B cell (primary cell): ENCODE measurements at regions not wholly inside any gene's neighbourhood (a gene's known extent, or its start where the extent isn't known, plus 50 kb on each side); places are given as distances from the start of the nearest gene placed in this dataset.

ENCODE experiments used
- ATAC-seq: fragments of 200-7000 bp; cut with Tn5 transposase; one replicate; pipeline ENCODE4 v1.10.0; 2021; ENCODE audit warnings: low read depth, mild to moderate bottlenecking, moderate number of reproducible peaks, moderate library complexity
- CTCF ChIA-PET: fragments of 350-600 bp; sonication (Branson Sonifier 250); formaldehyde crosslinking; loops from one replicate; lab custom pipeline; 2021; ENCODE audit warnings: antibody characterized with exemption, inconsistent platforms; lab: Charles Lee
- POLR2A ChIA-PET: fragments of 350-600 bp; sonication (Branson Sonifier 250); formaldehyde crosslinking; loops from one replicate; lab custom pipeline; 2021; ENCODE audit warnings: antibody characterized with exemption; lab: Charles Lee
- DNase-seq: peaks from one replicate; pipeline ENCODE4 v3.0.0; 2013
- H2AFZ ChIP-seq: 2 replicates; pipeline ENCODE4 v1.6.1; 2012; ENCODE audit warnings: mild to moderate bottlenecking, low read depth, low read length; ENCODE audit not compliant: insufficient read depth, poor library complexity, severe bottlenecking
- H3K27ac ChIP-seq, 2 donors: 1 replicate in 1 of 2; 2 replicates in 1 of 2; pipeline ENCODE4 v1.5.1; 2012 to 2013; ENCODE audit warnings: low read length in 2 of 2, mild to moderate bottlenecking in 2 of 2, moderate library complexity in 1 of 2
- H3K27me3 ChIP-seq, 4 experiments: fragments of 200-600 bp in 1 of 4; sonication (generic) in 1 of 4; replicated peaks in 1 of 4; 1 replicate in 2 of 4; 2 replicates in 2 of 4; pipeline versions ENCODE4 v1.6.1 to v1.7.0; 2013 to 2016; ENCODE audit warnings: low read length in 3 of 4, mild to moderate bottlenecking in 2 of 4, mixed read lengths in 1 of 4, moderate library complexity in 1 of 4; ENCODE audit not compliant: insufficient read depth in 4 of 4, control insufficient read depth in 3 of 4; ENCODE audit errors: control extremely low read depth in 1 of 4
- H3K36me3 ChIP-seq, 2 experiments: replicated peaks in 1 of 2; 1 replicate in 1 of 2; 2 replicates in 1 of 2; pipeline versions ENCODE4 v1.6.1 to v1.7.1; 2013; ENCODE audit warnings: low read length in 1 of 2; ENCODE audit not compliant: insufficient read depth in 2 of 2, control insufficient read depth in 1 of 2; ENCODE audit errors: control extremely low read depth in 1 of 2, extremely low read depth in 1 of 2
- H3K4me1 ChIP-seq, 2 donors: fragments of 200-600 bp in 1 of 2; sonication (generic) in 1 of 2; 1 replicate in 1 of 2; 2 replicates in 1 of 2; pipeline versions ENCODE4 v1.5.1 to v1.6.1; 2013 to 2017; ENCODE audit warnings: low read length in 2 of 2; ENCODE audit not compliant: control insufficient read depth in 2 of 2, insufficient read depth in 2 of 2
- H3K4me2 ChIP-seq: replicated peaks from 2 replicates; pipeline ENCODE3; 2012; ENCODE audit warnings: mild to moderate bottlenecking, low read depth, low read length; ENCODE audit not compliant: poor library complexity, severe bottlenecking
- H3K4me3 ChIP-seq, 5 experiments: fragments of 200-600 bp in 1 of 5; sonication (generic) in 1 of 5; 1 replicate in 3 of 5; 2 replicates in 2 of 5; pipeline versions ENCODE4 v1.5.1 to v1.7.0; 2011 to 2016; ENCODE audit warnings: low read length in 4 of 5, mild to moderate bottlenecking in 4 of 5, low read depth in 2 of 5, control low read depth in 1 of 5, moderate library complexity in 1 of 5; ENCODE audit not compliant: insufficient read depth in 1 of 5; ENCODE audit errors: control extremely low read depth in 1 of 5, extremely low read depth in 1 of 5
- H3K79me2 ChIP-seq: fragments of 200-600 bp; sonication (generic); one replicate; pipeline ENCODE4 v1.6.0; 2016; ENCODE audit warnings: low read length; ENCODE audit not compliant: control insufficient read depth, insufficient read depth
- H3K9ac ChIP-seq: fragments of 200-600 bp; sonication (generic); 2 replicates; pipeline ENCODE4 v1.6.1; 2017; ENCODE audit warnings: mild to moderate bottlenecking, low read length, moderate library complexity
- H3K9me3 ChIP-seq, 3 donors: one replicate each; pipeline versions ENCODE4 v1.6.1 to v1.7.1; 2013; ENCODE audit warnings: low read length in 2 of 3; ENCODE audit not compliant: control insufficient read depth in 2 of 3, insufficient read depth in 1 of 3; ENCODE audit errors: control extremely low read depth in 1 of 3
- H4K20me1 ChIP-seq: 2 replicates; pipeline ENCODE4 v1.6.0; 2012; ENCODE audit warnings: mild to moderate bottlenecking, low read length; ENCODE audit not compliant: insufficient read depth, control insufficient read depth, poor library complexity, severe bottlenecking
- H3K27ac Mint-ChIP-seq: one replicate; pipeline ENCODE4 v1.8.0; 2021; ENCODE audit warnings: mixed read lengths
- H3K27me3 Mint-ChIP-seq: one replicate; pipeline ENCODE4 v1.8.0; 2021; ENCODE audit warnings: mixed read lengths
- H3K4me1 Mint-ChIP-seq: one replicate; pipeline ENCODE4 v1.8.0; 2021; ENCODE audit warnings: mixed read lengths
- H3K4me3 Mint-ChIP-seq: one replicate; pipeline ENCODE4 v1.8.0; 2021; ENCODE audit warnings: mixed read lengths
- H3K9me3 Mint-ChIP-seq: one replicate; pipeline ENCODE4 v1.8.0; 2022; ENCODE audit warnings: mixed read lengths; ENCODE audit not compliant: insufficient read depth
- EZH2 ChIP-seq: IDR thresholded peaks from 2 replicates; pipeline ENCODE4 v1.6.1; 2012; ENCODE audit warnings: borderline replicate concordance, low read depth, mild to moderate bottlenecking, moderate library complexity, low read length; ENCODE audit not compliant: insufficient read depth, poor library complexity, severe bottlenecking
- WGBS: methylation state at CpG from one replicate; pipeline ENCODE4 v1.1.5; 2013; ENCODE audit warnings: missing lambda C conversion rate; ENCODE audit not compliant: insufficient coverage; 5-methylcytosine and 5-hydroxymethylcytosine counted together
- intact Hi-C: fragments of 100-400 bp; cut with micrococcal nuclease; formaldehyde crosslinking; loops from one replicate; pipeline ENCODE4 v1.10.0; 2022
- TF ChIP-seq, protein P1 (sequence below): fragments of 200-600 bp; IDR thresholded peaks from one replicate; pipeline ENCODE4 v1.8.0; 2022; ENCODE audit warnings: antibody characterized with exemption, mild to moderate bottlenecking

DNA sequence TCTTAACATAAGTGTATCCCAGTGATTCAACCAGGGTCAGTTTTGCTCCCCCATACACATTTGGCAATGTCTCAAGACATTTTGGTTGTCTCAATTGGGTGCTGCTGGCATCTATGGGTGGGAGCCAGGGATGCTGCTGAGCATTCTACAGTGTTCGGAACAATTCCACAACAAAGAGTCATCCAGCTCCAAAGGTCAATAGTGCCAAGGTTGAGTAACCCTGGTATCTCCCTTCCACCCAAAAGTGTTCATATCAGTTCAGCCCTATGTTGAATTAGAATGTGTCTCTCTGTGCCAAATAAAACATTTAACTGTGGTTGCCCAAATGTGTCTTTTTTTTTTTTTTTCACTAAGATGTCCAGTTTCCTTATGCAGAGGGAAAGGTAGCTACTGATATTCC lies 129.4 kb upstream of the RAI2 start:
- H4K20me1 ChIP-seq = no peaks in the 10 kb centered on the region
- ChIA-PET CTCF (no interaction called here), POLR2A (no interaction called here)
- ATAC-seq (no peak), DNase-seq (no peak)
- H3K36me3 ChIP-seq = no peaks in the 10 kb centered on the region
- no peak for TF ChIP-seq EZH2
- TF ChIP-seq, protein P1, sequence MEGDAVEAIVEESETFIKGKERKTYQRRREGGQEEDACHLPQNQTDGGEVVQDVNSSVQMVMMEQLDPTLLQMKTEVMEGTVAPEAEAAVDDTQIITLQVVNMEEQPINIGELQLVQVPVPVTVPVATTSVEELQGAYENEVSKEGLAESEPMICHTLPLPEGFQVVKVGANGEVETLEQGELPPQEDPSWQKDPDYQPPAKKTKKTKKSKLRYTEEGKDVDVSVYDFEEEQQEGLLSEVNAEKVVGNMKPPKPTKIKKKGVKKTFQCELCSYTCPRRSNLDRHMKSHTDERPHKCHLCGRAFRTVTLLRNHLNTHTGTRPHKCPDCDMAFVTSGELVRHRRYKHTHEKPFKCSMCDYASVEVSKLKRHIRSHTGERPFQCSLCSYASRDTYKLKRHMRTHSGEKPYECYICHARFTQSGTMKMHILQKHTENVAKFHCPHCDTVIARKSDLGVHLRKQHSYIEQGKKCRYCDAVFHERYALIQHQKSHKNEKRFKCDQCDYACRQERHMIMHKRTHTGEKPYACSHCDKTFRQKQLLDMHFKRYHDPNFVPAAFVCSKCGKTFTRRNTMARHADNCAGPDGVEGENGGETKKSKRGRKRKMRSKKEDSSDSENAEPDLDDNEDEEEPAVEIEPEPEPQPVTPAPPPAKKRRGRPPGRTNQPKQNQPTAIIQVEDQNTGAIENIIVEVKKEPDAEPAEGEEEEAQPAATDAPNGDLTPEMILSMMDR = no peak
- no peaks in the 10 kb centered on the region for H3K4me1 ChIP-seq
- Mint-ChIP-seq H3K4me3 (no peak overlapping the region), H3K9me3 (no peaks in the 10 kb centered on the region), H3K27ac (no peak overlapping the region), H3K4me1 (no peaks in the 10 kb centered on the region), H3K27me3 (no peaks in the 10 kb centered on the region)
- H3K27ac ChIP-seq = no peak overlapping the region
- no peak overlapping the region for H3K4me2 ChIP-seq
- H3K9me3 ChIP-seq = no peaks in the 10 kb centered on the region
- H3K9ac ChIP-seq = no peak overlapping the region
- intact Hi-C loops = no loop called here
- H2AFZ ChIP-seq = no peak overlapping the region
- WGBS = no CpG with 5 or more reads among the region's 1 CpG
- no peaks in the 10 kb centered on the region for H3K27me3 ChIP-seq
- H3K79me2 ChIP-seq = no peaks in the 10 kb centered on the region
- H3K4me3 ChIP-seq = no peak overlapping the region

DNA sequence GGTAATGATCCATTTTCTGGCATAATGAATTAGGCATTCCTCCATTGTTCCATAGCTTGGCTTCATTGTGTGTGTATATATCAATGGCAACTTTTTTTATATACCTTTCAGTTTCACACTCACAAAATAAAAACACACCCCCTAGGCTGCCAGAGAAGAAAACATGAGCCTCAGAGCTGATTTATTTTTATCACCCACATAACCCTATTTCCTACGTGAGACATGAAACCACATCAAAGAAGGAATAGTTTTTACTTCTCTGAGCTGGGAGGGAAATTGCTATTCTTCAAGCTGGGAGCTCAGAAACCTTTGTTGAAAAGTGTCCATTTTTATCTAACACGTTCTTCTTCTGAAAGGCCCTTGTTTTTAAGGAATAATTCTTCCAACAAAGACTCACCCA lies 126.7 kb upstream of the RAI2 start:
- intact Hi-C loops = no loop called here
- Histone ChIP-seq H3K9ac (no peak overlapping the region), H2AFZ (no peak overlapping the region), H3K79me2 (no peaks in the 10 kb centered on the region), H3K27me3 (no peaks in the 10 kb centered on the region), H3K27ac (no peak overlapping the region), H3K9me3 (no peaks in the 10 kb centered on the region), H4K20me1 (no peaks in the 10 kb centered on the region), H3K4me3 (no peak overlapping the region), H3K36me3 (no peaks in the 10 kb centered on the region), H3K4me1 (no peaks in the 10 kb centered on the region), H3K4me2 (no peak overlapping the region)
- TF ChIP-seq, protein P1 = no peak
- TF ChIP-seq EZH2 = no peak
- no peak overlapping the region for H3K27ac Mint-ChIP-seq
- no peak overlapping the region for H3K4me3 Mint-ChIP-seq
- H3K27me3 Mint-ChIP-seq = no peaks in the 10 kb centered on the region
- H3K4me1 Mint-ChIP-seq = no peaks in the 10 kb centered on the region
- CTCF ChIA-PET = no interaction called here
- WGBS = no CpG with 5 or more reads among the region's 2 CpGs
- no peaks in the 10 kb centered on the region for H3K9me3 Mint-ChIP-seq
- DNase-seq (no peak), ATAC-seq (no peak)
- POLR2A ChIA-PET = no interaction called here
